ENCODE measurements at regions not wholly inside any gene's neighbourhood (a gene's known extent, or its start where the extent isn't known, plus 50 kb on each side); places are given as distances from the start of the nearest gene placed in this dataset.

DNA sequence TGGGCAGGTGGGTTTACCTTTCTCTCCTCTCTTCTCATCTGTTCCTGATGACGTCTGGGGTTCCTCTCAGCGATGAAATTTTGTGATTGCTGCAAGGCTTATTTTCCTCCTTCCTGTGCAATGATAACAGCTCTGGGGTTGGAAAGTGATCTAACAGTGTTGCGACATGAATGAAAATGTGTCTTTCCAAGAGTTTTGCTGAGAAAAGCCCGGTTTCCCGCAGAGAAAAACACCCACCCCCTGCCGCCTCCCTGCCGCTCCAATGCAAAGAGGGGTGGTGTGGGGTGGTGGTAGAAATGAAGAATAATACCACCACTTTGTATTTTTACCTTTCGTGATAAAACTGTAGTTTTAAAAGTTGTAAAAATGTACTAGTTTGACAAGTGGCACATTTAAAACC is 232.0 kb downstream of the OLFM4 start:
- Histone ChIP-seq H3K4me3 (no peak overlapping the region), H3K27me3 (peaks cover 0 to 10% (median 0%) of the 10 kb centered on the region in 3 donors), H3K36me3 (no peaks in the 10 kb centered on the region), H3K4me1 (no peaks in the 10 kb centered on the region), H3K27ac (no peak overlapping the region), H3K9me3 (no peaks in the 10 kb centered on the region)
- TF ChIP-seq, protein P1, sequence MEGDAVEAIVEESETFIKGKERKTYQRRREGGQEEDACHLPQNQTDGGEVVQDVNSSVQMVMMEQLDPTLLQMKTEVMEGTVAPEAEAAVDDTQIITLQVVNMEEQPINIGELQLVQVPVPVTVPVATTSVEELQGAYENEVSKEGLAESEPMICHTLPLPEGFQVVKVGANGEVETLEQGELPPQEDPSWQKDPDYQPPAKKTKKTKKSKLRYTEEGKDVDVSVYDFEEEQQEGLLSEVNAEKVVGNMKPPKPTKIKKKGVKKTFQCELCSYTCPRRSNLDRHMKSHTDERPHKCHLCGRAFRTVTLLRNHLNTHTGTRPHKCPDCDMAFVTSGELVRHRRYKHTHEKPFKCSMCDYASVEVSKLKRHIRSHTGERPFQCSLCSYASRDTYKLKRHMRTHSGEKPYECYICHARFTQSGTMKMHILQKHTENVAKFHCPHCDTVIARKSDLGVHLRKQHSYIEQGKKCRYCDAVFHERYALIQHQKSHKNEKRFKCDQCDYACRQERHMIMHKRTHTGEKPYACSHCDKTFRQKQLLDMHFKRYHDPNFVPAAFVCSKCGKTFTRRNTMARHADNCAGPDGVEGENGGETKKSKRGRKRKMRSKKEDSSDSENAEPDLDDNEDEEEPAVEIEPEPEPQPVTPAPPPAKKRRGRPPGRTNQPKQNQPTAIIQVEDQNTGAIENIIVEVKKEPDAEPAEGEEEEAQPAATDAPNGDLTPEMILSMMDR (IDR thresholded peaks at IDR 0.05): no peak
- TF ChIP-seq EP300 (IDR thresholded peaks at IDR 0.05): no peak
- 65 to 76% (median 71%) methylated on average over 8 of the region's 8 CpGs for WGBS, 5 donors
- DNase-seq: no peak
- intact Hi-C loops (cut with DNase I; ENCODE audit: low total_unique reads): no loop called here

DNA sequence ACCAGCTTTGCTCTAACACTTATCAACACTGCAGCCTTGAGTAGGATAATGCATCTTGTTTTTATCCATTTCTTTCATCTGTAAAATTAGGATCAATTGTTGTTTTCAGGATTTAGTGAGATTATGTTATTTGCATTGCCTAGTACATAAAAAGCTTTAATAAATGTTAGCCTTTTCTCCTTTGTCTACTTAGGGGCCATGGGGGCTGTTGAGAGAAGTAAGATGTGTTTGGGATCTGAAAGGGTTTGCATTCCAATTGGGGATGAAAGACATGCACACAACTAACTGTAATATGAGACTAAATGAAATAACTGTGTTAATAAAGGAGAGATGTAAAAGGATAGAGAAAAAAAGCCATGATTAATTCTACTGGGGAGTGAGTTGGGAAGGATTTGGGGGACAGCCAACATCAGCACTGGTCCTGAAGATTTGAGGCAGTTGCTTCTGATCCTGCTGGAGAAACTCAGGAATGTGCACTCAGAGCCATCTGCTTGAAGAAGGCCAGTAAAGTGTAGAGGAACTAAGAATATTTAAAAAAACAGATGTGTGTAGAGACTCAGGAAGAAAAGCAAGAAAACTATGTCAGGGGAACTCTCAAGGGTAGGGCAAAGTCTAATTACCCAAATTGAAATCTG is 236.3 kb downstream of the OLFM4 start:
- no peaks in the 10 kb centered on the region for H3K9me3 ChIP-seq
- peaks cover 0 to 6% (median 0%) of the 10 kb centered on the region in 3 donors for H3K27me3 ChIP-seq
- H3K27ac ChIP-seq: no peak overlapping the region
- no peaks in the 10 kb centered on the region for H3K4me1 ChIP-seq
- intact Hi-C loops (cut with DNase I; ENCODE audit: low total_unique reads): no loop called here
- no peak overlapping the region for H3K4me3 ChIP-seq
- TF ChIP-seq, protein P1 (IDR thresholded peaks at IDR 0.05): no peak
- TF ChIP-seq EP300 (IDR thresholded peaks at IDR 0.05) (no peak), POLR2AphosphoS5 (IDR thresholded peaks at IDR 0.05) (no peak), POLR2A (IDR thresholded peaks at IDR 0.05) (no peak)
- DNase-seq: peak in 1 of 2 donors; percentile 37
- no peaks in the 10 kb centered on the region for H3K36me3 ChIP-seq

DNA sequence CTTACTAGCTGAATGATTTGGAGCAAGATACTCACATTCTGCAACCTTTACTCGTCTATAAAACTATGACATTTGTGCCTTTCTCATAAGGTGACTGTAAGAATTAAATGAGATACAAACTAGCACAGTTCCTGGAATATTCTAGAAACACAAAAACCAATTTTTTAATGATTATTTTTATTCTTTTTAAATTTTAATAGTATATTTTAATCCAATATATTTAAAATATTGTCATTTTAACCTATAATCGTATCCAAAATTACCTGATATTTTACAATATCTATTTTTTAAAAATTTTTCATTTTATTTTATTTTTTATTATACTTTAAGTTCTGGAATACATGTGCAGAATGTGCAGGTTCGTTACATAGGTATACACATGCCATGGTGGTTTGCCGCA is 238.1 kb downstream of the OLFM4 start:
- H3K27ac ChIP-seq: no peak overlapping the region
- WGBS, 5 donors: 74 to 85% (median 81%) methylated on average over 4 of the region's 4 CpGs
- TF ChIP-seq POLR2A (IDR thresholded peaks at IDR 0.05) (no peak), EP300 (IDR thresholded peaks at IDR 0.05) (no peak), POLR2AphosphoS5 (IDR thresholded peaks at IDR 0.05) (no peak)
- TF ChIP-seq, protein P1 (IDR thresholded peaks at IDR 0.05): no peak
- no peaks in the 10 kb centered on the region for H3K36me3 ChIP-seq
- intact Hi-C loops (cut with DNase I; ENCODE audit: low total_unique reads): no loop called here
- no peaks in the 10 kb centered on the region for H3K27me3 ChIP-seq
- DNase-seq: no peak
- no peak overlapping the region for H3K4me3 ChIP-seq
- H3K4me1 ChIP-seq: no peaks in the 10 kb centered on the region
- H3K9me3 ChIP-seq: no peaks in the 10 kb centered on the region

DNA sequence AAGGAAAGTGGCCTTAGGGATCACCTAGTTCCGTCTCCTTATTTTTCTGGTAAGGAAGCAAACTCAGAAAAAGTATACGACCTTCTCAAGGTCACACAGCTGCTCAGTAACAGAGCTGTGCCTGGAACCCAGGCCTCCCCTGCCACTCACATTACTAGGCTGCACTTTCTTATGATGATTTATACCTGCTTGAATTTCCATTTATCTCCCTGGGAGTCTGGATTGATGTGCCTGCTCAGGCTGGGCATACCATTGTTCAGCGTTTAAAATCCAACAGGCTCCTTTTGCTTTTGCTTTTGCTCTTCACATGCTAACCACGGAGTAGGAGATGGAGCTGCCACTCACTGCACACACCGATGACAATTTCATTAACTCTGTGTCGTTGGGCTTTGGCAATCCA is 241.0 kb downstream of the OLFM4 start:
- H3K27ac ChIP-seq: no peak overlapping the region
- TF ChIP-seq POLR2AphosphoS5 (IDR thresholded peaks at IDR 0.05): no peak
- TF ChIP-seq, protein P1 (IDR thresholded peaks at IDR 0.05): no peak
- no peak for TF ChIP-seq POLR2A (IDR thresholded peaks at IDR 0.05)
- TF ChIP-seq EP300 (IDR thresholded peaks at IDR 0.05): no peak
- intact Hi-C loops (cut with DNase I; ENCODE audit: low total_unique reads): no loop called here
- no peaks in the 10 kb centered on the region for H3K36me3 ChIP-seq
- no peaks in the 10 kb centered on the region for H3K4me1 ChIP-seq
- H3K27me3 ChIP-seq: no peaks in the 10 kb centered on the region
- no peaks in the 10 kb centered on the region for H3K9me3 ChIP-seq
- H3K4me3 ChIP-seq: no peak overlapping the region
- no peak for DNase-seq
- WGBS, 5 donors: 67 to 83% (median 74%) methylated on average over 6 of the region's 6 CpGs
